GM18870 (cell line): ENCODE measurements at regions not wholly inside any gene's neighbourhood (a gene's known extent, or its start where the extent isn't known, plus 50 kb on each side); places are given as distances from the start of the nearest gene placed in this dataset.

Experiments used
- ATAC-seq: cut with Tn5 transposase; IDR thresholded peaks from one replicate; pipeline ENCODE4 v1.9.1; 2021; ENCODE audit warnings: moderate library complexity; ENCODE audit not compliant: unreplicated experiment

GRCh38 chr11:11045156-11045930 lies 187.5 kb upstream of the ZBED5 start:
- ATAC-seq: no peak

- no peak for ATAC-seq
Measured at GRCh38 chr11:11044137-11044855, 186.4 kb upstream of the ZBED5 start.

GRCh38 chr11:11043721-11044120 lies 185.9 kb upstream of the ZBED5 start:
- ATAC-seq: no peak

GRCh38 chr11:11039208-11039965 lies 181.5 kb upstream of the ZBED5 start:
- ATAC-seq: no peak

GRCh38 chr11:11038782-11039181 lies 180.9 kb upstream of the ZBED5 start:
- no peak for ATAC-seq

- no peak for ATAC-seq
Measured at GRCh38 chr11:11038352-11038751, 180.5 kb upstream of the ZBED5 start.

- no peak for ATAC-seq
Measured at GRCh38 chr11:11036848-11037732, 179.2 kb upstream of the ZBED5 start.

GRCh38 chr11:11036185-11036847 lies 178.5 kb upstream of the ZBED5 start:
- no peak for ATAC-seq

GRCh38 chr11:11035331-11035730 lies 177.5 kb upstream of the ZBED5 start:
- no peak for ATAC-seq

GRCh38 chr11:11034476-11034875 lies 176.6 kb upstream of the ZBED5 start:
- no peak for ATAC-seq

GRCh38 chr11:11032066-11032465 lies 174.2 kb upstream of the ZBED5 start:
- ATAC-seq: no peak

GRCh38 chr11:11029027-11029426 lies 171.2 kb upstream of the ZBED5 start:
- ATAC-seq: no peak

- ATAC-seq: no peak
Measured at GRCh38 chr11:11028017-11028692, 170.3 kb upstream of the ZBED5 start.

- no peak for ATAC-seq
Measured at GRCh38 chr11:11027288-11027687, 169.4 kb upstream of the ZBED5 start.

GRCh38 chr11:11025087-11025486 lies 167.2 kb upstream of the ZBED5 start:
- no peak for ATAC-seq

- no peak for ATAC-seq
Measured at GRCh38 chr11:11022125-11022730, 164.4 kb upstream of the ZBED5 start.

GRCh38 chr11:11021563-11021962 lies 163.7 kb upstream of the ZBED5 start:
- no peak for ATAC-seq

- no peak for ATAC-seq
Measured at GRCh38 chr11:11020747-11021149, 162.9 kb upstream of the ZBED5 start.

GRCh38 chr11:11020219-11020726 lies 162.4 kb upstream of the ZBED5 start:
- no peak for ATAC-seq
